Mesothelial cell of epicardium (in vitro differentiated cells): ENCODE measurements at regions not wholly inside any gene's neighbourhood (a gene's known extent, or its start where the extent isn't known, plus 50 kb on each side); places are given as distances from the start of the nearest gene placed in this dataset.

ENCODE experiments used
- DNase-seq, 2 experiments: peaks; one replicate each; pipeline ENCODE4 v3.0.0; 2021; ENCODE audit warnings: low spot score in 2 of 2; ENCODE audit not compliant: unreplicated experiment in 2 of 2
- H3K27ac Mint-ChIP-seq: 2 replicates; pipeline ENCODE4 v1.8.0; 2021; ENCODE audit warnings: mixed read lengths
- H3K27me3 Mint-ChIP-seq: 2 replicates; pipeline ENCODE4 v1.8.0; 2021; ENCODE audit warnings: low read depth, mixed read lengths
- H3K36me3 Mint-ChIP-seq: 2 replicates; pipeline ENCODE4 v1.8.0; 2021; ENCODE audit warnings: mixed read lengths
- H3K4me1 Mint-ChIP-seq: 2 replicates; pipeline ENCODE4 v1.8.0; 2021; ENCODE audit warnings: mixed read lengths
- H3K4me3 Mint-ChIP-seq: 2 replicates; pipeline ENCODE4 v1.8.0; 2021; ENCODE audit warnings: mild to moderate bottlenecking, moderate library complexity, mixed read lengths
- H3K9me3 Mint-ChIP-seq: 2 replicates; pipeline ENCODE4 v1.8.0; 2021; ENCODE audit warnings: mixed read lengths
- CTCF ChIP-seq: fragments of 200-600 bp; sonication (generic); IDR thresholded peaks from one replicate; pipeline ENCODE4 v1.5.0; 2021; ENCODE audit warnings: antibody characterized with exemption; ENCODE audit not compliant: unreplicated experiment

- H3K27me3 Mint-ChIP-seq: no peaks in the 10 kb centered on the region
- peaks cover 4% of the 10 kb centered on the region for H3K36me3 Mint-ChIP-seq
- no peaks in the 10 kb centered on the region for H3K4me1 Mint-ChIP-seq
- peaks cover 26% of the 10 kb centered on the region for H3K9me3 Mint-ChIP-seq
- DNase-seq: no peak
- no peak overlapping the region for H3K4me3 Mint-ChIP-seq
- H3K27ac Mint-ChIP-seq: no peak overlapping the region
- TF ChIP-seq CTCF: no peak
Observed at GRCh38 chr13:84470528-84470927, 588.3 kb upstream of the SLITRK1 start.

GRCh38 chr13:84466461-84466860 is 584.2 kb upstream of the SLITRK1 start:
- H3K4me3 Mint-ChIP-seq: no peak overlapping the region
- peaks cover 15% of the 10 kb centered on the region for H3K9me3 Mint-ChIP-seq
- no peak for DNase-seq
- no peaks in the 10 kb centered on the region for H3K36me3 Mint-ChIP-seq
- H3K27ac Mint-ChIP-seq: no peak overlapping the region
- no peak for TF ChIP-seq CTCF
- no peaks in the 10 kb centered on the region for H3K4me1 Mint-ChIP-seq
- no peaks in the 10 kb centered on the region for H3K27me3 Mint-ChIP-seq

- no peaks in the 10 kb centered on the region for H3K27me3 Mint-ChIP-seq
- H3K4me3 Mint-ChIP-seq: no peak overlapping the region
- peaks cover 10% of the 10 kb centered on the region for H3K4me1 Mint-ChIP-seq
- no peaks in the 10 kb centered on the region for H3K36me3 Mint-ChIP-seq
- no peak overlapping the region for H3K27ac Mint-ChIP-seq
- TF ChIP-seq CTCF: no peak
- H3K9me3 Mint-ChIP-seq: no peaks in the 10 kb centered on the region
- DNase-seq: no peak
Observed at GRCh38 chr13:84460989-84461388, 578.7 kb upstream of the SLITRK1 start.

GRCh38 chr13:84455143-84455905 is 573.0 kb upstream of the SLITRK1 start:
- H3K36me3 Mint-ChIP-seq: no peaks in the 10 kb centered on the region
- DNase-seq: no peak
- no peak overlapping the region for H3K4me3 Mint-ChIP-seq
- no peak for TF ChIP-seq CTCF
- peaks cover 36% of the 10 kb centered on the region for H3K9me3 Mint-ChIP-seq
- H3K27me3 Mint-ChIP-seq: no peaks in the 10 kb centered on the region
- peaks cover 10% of the 10 kb centered on the region for H3K4me1 Mint-ChIP-seq
- no peak overlapping the region for H3K27ac Mint-ChIP-seq

- DNase-seq: no peak
- no peak overlapping the region for H3K27ac Mint-ChIP-seq
- peaks cover 4% of the 10 kb centered on the region for H3K36me3 Mint-ChIP-seq
- H3K27me3 Mint-ChIP-seq: no peaks in the 10 kb centered on the region
- H3K9me3 Mint-ChIP-seq: peaks cover 45% of the 10 kb centered on the region
- no peak overlapping the region for H3K4me3 Mint-ChIP-seq
- H3K4me1 Mint-ChIP-seq: peaks cover 3% of the 10 kb centered on the region
- TF ChIP-seq CTCF: no peak
Observed at GRCh38 chr13:84447640-84447978, 565.3 kb upstream of the SLITRK1 start.
